A673 (cell line): ENCODE measurements at regions not wholly inside any gene's neighbourhood (a gene's known extent, or its start where the extent isn't known, plus 50 kb on each side); places are given as distances from the start of the nearest gene placed in this dataset.

Source experiments
- BruUV-seq: library from RNA; stranded (reverse); fragments of 400-500 nt; replicated peaks from 2 replicates; lab custom pipeline; 2021; lab: Mats Ljungman, UMichigan
- CTCF ChIA-PET: fragments of 300-600 bp; sonication (Branson Sonifier 250); formaldehyde crosslinking; loops from one replicate; lab custom pipeline; 2022; ENCODE audit warnings: antibody characterized with exemption; lab: Charles Lee
- POLR2A ChIA-PET: fragments of 300-600 bp; sonication (Branson Sonifier 250); formaldehyde crosslinking; loops from one replicate; lab custom pipeline; 2022; ENCODE audit warnings: antibody characterized with exemption; ENCODE audit not compliant: low non-redundant PET; lab: Charles Lee
- DNase-seq: peaks from one replicate; pipeline ENCODE4 v3.0.0-alpha.2; 2015; ENCODE audit warnings: low spot score
- H3K27ac ChIP-seq: fragments of 200-600 bp; sonication (generic); 2 replicates; pipeline ENCODE4 v1.5.1; 2016; ENCODE audit warnings: mixed run types, low read depth, mild to moderate bottlenecking, mixed read lengths, antibody characterized with exemption, low read length; ENCODE audit not compliant: poor library complexity, severe bottlenecking
- H3K27me3 ChIP-seq: fragments of 200-600 bp; sonication (generic); replicated peaks from 2 replicates; pipeline ENCODE4 v1.6.1; 2017; ENCODE audit warnings: mixed run types, low read depth, mild to moderate bottlenecking, mixed read lengths, antibody characterized with exemption, low read length; ENCODE audit not compliant: insufficient read depth, poor library complexity
- H3K36me3 ChIP-seq: fragments of 200-600 bp; sonication (generic); 2 replicates; pipeline ENCODE4 v1.6.1; 2016; ENCODE audit warnings: mixed run types, mild to moderate bottlenecking, mixed read lengths, antibody characterized with exemption, low read length; ENCODE audit not compliant: insufficient read depth, poor library complexity, severe bottlenecking
- H3K4me1 ChIP-seq: fragments of 200-600 bp; sonication (generic); 2 replicates; pipeline ENCODE4 v1.6.1; 2017; ENCODE audit warnings: mixed run types, mild to moderate bottlenecking, mixed read lengths, antibody characterized with exemption, low read length; ENCODE audit not compliant: insufficient read depth, poor library complexity, severe bottlenecking
- H3K4me3 ChIP-seq: fragments of 200-600 bp; sonication (generic); 2 replicates; pipeline ENCODE4 v1.5.1; 2016; ENCODE audit warnings: low read depth, mixed run types, mild to moderate bottlenecking, mixed read lengths, low read length; ENCODE audit not compliant: poor library complexity, severe bottlenecking
- H3K9me3 ChIP-seq: fragments of 200-600 bp; sonication (generic); 2 replicates; pipeline ENCODE4 v1.6.1; 2016; ENCODE audit warnings: mixed run types, low read depth, mild to moderate bottlenecking, mixed read lengths, antibody characterized with exemption, low read length; ENCODE audit not compliant: poor library complexity, severe bottlenecking
- EZH2 ChIP-seq: fragments of 200-600 bp; sonication (generic); IDR thresholded peaks from 2 replicates; pipeline ENCODE4 v1.6.1; 2017; ENCODE audit warnings: borderline replicate concordance, low read depth, mild to moderate bottlenecking, mixed read lengths, antibody characterized with exemption, low read length; ENCODE audit not compliant: poor library complexity, severe bottlenecking
- intact Hi-C: fragments of 100-400 bp; cut with micrococcal nuclease; formaldehyde crosslinking; loops from one replicate; pipeline ENCODE4 v1.10.0; 2022; ENCODE audit not compliant: unreplicated experiment
- TF ChIP-seq, protein P1 (sequence below): fragments of 300-800, 200-600 bp; sonication (generic); conservative IDR thresholded peaks from 2 replicates; pipeline ENCODE4 v1.5.1; 2017; ENCODE audit warnings: low read depth, mild to moderate bottlenecking, antibody characterized with exemption, low read length, moderate library complexity, mixed read lengths

DNA sequence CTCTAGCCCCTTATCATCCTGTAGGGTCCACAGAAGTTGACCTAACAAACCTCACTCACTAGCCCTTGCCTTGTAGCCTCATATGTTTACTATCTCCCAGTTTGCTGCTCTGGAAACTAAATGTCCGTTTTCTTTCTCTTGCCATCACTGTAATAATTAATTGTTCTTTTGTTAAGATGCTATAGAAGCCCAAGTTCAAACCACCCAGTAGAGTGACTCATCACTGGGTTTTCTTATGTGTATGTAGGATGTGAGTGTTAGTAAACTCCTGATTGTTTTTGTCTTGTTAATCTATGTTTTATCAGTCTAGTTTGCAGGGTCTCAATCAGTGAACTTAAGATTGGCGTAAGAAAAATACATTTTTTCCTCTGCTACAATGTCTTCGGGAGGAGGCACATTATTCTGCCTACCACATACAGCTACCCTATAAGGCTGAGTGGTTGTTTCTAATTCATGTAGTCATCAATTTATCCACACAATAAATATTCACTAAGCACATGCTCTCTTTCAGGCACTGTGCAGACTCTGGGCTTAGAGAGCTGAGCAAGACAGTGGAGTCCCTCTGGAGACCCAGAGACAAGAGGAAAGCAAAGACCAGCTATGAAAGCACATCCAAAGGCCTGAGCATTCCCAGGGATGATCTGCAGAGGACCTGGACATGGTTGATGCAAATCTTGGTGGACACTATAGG is 474.1 kb upstream of the AKR1E2 start:
- BruUV-seq, result no TSS peak
- Histone ChIP-seq H3K36me3 (no peaks in the 10 kb centered on the region), H3K4me1 (no peaks in the 10 kb centered on the region), H3K4me3 (no peak overlapping the region), H3K27me3 (peaks cover 27% of the 10 kb centered on the region), H3K9me3 (no peaks in the 10 kb centered on the region), H3K27ac (no peak overlapping the region)
- TF ChIP-seq EZH2, result no peak
- TF ChIP-seq, protein P1, sequence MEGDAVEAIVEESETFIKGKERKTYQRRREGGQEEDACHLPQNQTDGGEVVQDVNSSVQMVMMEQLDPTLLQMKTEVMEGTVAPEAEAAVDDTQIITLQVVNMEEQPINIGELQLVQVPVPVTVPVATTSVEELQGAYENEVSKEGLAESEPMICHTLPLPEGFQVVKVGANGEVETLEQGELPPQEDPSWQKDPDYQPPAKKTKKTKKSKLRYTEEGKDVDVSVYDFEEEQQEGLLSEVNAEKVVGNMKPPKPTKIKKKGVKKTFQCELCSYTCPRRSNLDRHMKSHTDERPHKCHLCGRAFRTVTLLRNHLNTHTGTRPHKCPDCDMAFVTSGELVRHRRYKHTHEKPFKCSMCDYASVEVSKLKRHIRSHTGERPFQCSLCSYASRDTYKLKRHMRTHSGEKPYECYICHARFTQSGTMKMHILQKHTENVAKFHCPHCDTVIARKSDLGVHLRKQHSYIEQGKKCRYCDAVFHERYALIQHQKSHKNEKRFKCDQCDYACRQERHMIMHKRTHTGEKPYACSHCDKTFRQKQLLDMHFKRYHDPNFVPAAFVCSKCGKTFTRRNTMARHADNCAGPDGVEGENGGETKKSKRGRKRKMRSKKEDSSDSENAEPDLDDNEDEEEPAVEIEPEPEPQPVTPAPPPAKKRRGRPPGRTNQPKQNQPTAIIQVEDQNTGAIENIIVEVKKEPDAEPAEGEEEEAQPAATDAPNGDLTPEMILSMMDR, result no peak
- intact Hi-C loops, result no loop called here
- DNase-seq, result no peak
- CTCF ChIA-PET, result no interaction called here
- POLR2A ChIA-PET, result no interaction called here

DNA sequence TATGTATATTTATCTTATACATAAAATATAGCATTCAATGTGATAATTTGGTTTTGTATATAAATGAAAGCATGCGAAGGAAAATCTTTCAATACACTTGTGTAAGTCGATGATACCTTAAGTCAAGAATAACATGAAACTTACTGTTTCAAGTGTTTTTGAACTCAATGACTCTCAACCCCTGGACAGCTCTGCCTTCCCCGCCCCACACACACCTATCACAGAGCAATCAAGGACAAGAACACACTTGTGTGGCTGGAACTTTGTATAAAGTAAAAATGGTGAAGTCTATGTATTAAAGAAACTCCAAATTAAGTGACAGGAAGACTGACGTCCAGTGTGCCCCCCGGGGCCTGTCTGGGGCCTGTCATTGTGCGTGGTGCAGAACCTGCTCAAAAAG is 478.6 kb upstream of the AKR1E2 start:
- CTCF ChIA-PET, result no interaction called here
- intact Hi-C loops, result loop anchor here (10.0 kb wide), 1 partner anchor 307 kb away; no protein-coding TSS in a partner anchor

DNA sequence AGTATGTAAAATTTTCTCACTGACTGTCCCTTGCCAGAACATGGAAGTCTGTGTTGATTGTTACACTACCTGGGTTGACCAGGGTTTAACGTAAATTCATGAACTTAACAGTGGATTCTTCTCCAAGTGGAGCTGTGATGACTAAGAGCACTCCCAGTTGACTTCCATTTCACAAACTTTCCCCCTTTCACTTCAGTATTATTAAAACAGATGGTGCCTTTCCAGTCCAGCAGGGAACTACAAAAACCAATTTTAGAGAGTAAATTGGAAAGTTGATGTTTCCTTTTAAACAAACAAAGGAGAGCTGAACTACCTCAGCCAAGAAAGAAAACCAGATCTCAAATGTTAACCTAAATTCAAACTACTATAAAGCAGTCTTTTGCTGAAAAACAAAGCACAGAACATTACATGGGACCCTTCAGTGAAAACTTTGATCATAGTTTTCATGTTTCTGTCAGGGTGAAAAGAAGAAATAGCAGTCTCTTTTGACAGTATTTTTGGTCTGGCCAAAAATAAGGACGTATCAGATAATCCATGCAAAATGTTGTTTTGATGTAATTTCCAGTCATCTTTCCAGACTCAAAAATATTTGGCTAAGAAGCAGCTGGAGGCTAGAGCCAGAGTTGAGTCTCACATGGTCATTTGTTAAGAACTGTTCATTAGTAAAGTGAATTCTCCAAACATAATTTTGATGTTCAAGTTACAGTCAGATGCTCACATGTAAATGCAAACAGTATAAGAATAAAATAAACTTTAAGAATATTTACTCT is 479.9 kb upstream of the AKR1E2 start:
- Histone ChIP-seq H3K27me3 (peaks cover 6% of the 10 kb centered on the region), H3K36me3 (no peaks in the 10 kb centered on the region), H3K4me3 (no peak overlapping the region), H3K9me3 (no peaks in the 10 kb centered on the region), H3K4me1 (peaks cover 14% of the 10 kb centered on the region), H3K27ac (no peak overlapping the region)
- no peak for DNase-seq
- ChIA-PET POLR2A (no interaction called here), CTCF (no interaction called here)
- BruUV-seq, result no TSS peak
- intact Hi-C loops, result loop anchor here (10.0 kb wide), 1 partner anchor 309 kb away; no protein-coding TSS in a partner anchor
- TF ChIP-seq, protein P1, result no peak
- TF ChIP-seq EZH2, result no peak

More for the DNA sequence above, 478.6 kb upstream of the AKR1E2 start:
- POLR2A ChIA-PET, result no interaction called here
- no peak for TF ChIP-seq EZH2
- TF ChIP-seq, protein P1, result no peak
- Histone ChIP-seq H3K4me3 (no peak overlapping the region), H3K27me3 (peaks cover 6% of the 10 kb centered on the region), H3K27ac (no peak overlapping the region), H3K36me3 (no peaks in the 10 kb centered on the region), H3K4me1 (peaks cover 14% of the 10 kb centered on the region), H3K9me3 (no peaks in the 10 kb centered on the region)
- no TSS peak for BruUV-seq
- no peak for DNase-seq
